ENCODE measurements at regions not wholly inside any gene's neighbourhood (a gene's known extent, or its start where the extent isn't known, plus 50 kb on each side); places are given as distances from the start of the nearest gene placed in this dataset.

DNA sequence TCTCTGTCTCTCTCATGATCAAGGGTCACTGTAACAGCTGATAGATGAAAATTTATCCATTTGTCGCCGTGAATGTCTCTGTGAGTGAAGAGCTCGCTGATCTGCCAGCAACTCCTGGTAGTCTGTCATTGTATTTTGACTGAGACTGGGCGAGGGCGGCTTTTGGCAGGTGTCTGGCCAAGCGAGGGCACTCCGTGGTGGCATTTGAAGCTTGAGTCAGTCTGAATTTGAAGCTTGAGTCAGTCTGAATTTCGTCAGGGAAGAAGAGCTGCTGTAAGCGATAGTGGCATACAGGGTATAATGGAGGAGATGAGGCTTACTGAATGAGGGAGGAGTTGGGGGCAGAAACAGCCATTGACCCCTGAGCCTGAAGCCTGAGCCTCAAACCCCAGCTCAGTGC is 56.8 kb upstream of the FAM181A start:
- no peak for DNase-seq

- no peak for DNase-seq
These were observed 57.7 kb upstream of the FAM181A start for GRCh38 chr14:93869427-93869826.

DNA sequence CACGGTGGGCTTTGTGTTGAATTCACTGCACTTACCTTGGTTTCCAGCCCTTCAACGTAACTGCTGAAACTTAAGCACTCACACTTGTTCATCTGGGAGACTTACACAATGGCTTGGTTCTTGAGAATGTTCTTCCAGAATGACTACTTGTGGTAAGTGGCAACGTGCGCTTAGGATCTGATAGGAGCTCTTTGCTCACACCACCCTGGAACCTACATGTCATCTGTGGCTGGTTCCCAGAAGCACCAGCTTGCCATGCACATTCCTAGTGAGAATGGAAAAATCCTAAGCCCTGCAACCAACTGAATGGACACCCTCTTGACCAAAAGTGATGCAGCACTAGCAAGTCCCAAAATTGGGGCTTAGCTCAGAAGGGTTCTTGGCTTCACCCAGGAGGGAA is 59.0 kb upstream of the FAM181A start:
- no peak for DNase-seq

DNA sequence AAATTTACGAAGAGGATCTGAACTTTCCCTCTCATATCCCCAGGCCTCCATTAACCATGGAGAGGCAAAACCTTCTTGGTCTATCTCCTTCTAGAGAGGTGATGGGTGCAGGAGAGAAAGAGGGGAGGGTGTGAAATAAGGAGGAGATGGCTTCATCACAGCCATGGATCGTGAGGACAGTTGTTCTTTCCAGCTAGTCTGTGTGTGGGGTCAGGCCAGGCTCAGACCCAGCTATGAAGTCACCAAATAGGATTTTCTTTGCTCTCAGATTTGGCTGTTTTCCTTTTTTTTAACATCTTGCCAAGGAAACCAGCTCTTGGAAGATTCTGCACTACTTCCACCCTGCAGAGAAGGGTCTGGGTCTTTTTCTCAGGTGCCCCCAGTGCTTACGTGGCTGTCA is 64.9 kb upstream of the FAM181A start:
- no peak for DNase-seq

DNA sequence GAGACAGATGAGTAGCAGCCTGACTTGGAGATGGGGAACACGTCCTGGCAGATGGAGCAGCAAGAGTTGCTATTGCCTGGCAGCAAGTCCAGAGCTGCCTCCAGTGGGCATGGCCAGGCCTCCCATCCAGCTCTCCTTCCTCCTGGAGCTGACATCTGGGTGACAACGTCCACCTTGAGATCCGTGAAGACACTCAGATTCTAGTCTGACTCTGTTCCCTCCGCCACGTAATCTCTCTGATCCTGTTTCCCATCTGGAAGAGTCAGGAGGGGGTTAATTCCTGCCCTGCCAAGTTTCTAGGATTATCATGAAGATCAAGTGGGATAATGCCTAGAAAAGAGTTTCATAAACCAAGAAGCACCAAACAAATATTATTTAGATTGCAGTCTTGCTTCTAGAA is 65.3 kb upstream of the FAM181A start:
- no peak for DNase-seq

DNA sequence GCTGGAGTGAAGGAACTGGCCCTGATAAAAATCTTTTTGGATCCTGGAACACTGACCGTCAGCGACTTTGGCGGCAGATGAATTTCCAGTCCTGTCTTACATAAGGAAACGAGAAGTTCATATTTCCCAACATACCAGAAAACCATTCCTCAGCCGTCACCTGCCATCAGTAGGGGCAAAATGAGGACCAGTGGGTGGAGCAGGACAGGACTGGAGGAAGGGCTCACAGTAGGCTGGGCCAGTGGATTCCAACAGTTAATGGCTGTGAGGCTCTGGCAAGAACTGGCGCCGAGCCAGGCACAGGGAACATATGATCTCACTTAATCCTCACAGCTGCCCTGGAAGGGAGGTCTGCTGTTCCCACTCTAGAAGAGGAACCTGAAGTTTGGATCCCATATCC is 67.2 kb upstream of the FAM181A start:
- DNase-seq, result peak; percentile 31

DNA sequence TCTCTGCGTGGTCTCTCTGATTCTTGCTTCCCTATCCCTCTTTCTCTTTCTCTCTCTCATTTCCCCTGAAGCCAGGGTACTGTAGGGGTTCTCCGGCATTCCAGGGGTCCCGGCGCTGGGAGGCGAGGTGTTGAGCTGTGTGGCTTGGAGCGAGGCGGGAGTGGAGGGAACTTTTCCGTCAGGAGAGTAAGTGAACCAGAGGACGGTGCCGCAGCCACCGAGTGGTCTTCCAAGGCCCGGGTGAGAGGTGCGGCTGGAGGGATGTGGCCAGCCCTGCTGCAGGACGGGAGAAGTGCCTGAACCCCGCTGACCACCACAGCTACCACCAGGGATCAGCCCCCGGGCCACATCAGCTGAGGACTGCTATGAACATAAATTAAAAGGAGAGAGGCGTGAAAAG is 68.2 kb upstream of the FAM181A start:
- DNase-seq, result no peak

- peak; percentile 76 for DNase-seq
These were observed 69.4 kb upstream of the PRIMA1 start for GRCh38 chr14:93857500-93858283.

- DNase-seq, result peak; percentile 76
These were observed 68.8 kb upstream of the PRIMA1 start for GRCh38 chr14:93857081-93857480.

DNA sequence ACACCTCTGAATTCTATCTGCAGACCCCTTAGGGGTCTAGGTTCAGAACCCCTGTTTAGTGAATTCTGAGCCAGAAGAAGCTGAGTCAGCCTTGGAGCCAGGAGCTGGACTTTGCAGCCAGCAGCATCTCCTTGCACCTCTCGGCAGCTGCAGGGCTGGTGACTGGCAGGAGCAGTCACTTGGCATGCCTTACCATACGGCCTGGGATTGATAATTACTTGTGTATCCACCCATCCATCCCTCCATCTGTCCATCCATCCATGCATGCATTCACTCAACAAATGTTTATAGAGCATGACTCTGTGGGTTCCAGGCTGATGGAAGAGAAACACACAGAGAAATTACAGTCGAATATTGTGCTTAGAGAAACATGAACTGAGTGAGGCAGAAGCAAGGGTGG is 67.5 kb upstream of the PRIMA1 start:
- peak; percentile 99 for DNase-seq

- no peak for DNase-seq
These were observed 59.2 kb upstream of the PRIMA1 start for GRCh38 chr14:93847473-93847872.

GRCh38 chr14:93838238-93838637 is 50.0 kb upstream of the PRIMA1 start:
- no peak for DNase-seq

Data from NCI-H1694 treated with DMSO at 0.1 percent for 48 hours (cell line).